ENCODE measurements at regions not wholly inside any gene's neighbourhood (a gene's known extent, or its start where the extent isn't known, plus 50 kb on each side); places are given as distances from the start of the nearest gene placed in this dataset.
A peak's percentile ranks its signal among the peaks of the same experiment; 100 is the strongest.

DNA sequence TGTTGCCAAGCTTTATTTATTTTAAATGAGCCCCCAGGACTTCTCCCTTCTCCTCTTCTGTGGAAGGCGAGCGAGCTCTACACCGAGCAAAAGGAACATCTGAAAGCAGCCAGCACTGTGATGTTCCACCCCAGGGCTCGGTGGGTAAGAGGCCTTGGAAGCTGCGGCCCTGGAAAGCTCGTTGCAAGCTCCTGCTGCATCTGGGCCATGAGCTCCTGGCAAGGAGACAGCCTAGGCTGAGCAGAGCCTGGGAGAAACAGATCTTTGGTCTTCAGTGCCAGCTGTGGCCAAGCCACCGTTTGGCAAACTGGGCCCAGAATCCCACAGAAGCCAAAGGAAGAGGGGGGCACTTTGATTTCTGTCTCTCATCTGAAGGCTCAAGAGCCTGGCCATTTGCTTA is 114.1 kb downstream of the ENGASE start:
- no peak overlapping the region for H3K27ac ChIP-seq
- H3K36me3 ChIP-seq: no peaks in the 10 kb centered on the region
- H3K4me3 ChIP-seq: no peak overlapping the region
- TF ChIP-seq, protein P1, sequence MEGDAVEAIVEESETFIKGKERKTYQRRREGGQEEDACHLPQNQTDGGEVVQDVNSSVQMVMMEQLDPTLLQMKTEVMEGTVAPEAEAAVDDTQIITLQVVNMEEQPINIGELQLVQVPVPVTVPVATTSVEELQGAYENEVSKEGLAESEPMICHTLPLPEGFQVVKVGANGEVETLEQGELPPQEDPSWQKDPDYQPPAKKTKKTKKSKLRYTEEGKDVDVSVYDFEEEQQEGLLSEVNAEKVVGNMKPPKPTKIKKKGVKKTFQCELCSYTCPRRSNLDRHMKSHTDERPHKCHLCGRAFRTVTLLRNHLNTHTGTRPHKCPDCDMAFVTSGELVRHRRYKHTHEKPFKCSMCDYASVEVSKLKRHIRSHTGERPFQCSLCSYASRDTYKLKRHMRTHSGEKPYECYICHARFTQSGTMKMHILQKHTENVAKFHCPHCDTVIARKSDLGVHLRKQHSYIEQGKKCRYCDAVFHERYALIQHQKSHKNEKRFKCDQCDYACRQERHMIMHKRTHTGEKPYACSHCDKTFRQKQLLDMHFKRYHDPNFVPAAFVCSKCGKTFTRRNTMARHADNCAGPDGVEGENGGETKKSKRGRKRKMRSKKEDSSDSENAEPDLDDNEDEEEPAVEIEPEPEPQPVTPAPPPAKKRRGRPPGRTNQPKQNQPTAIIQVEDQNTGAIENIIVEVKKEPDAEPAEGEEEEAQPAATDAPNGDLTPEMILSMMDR (IDR thresholded peaks at IDR 0.05): no peak
- no peak for TF ChIP-seq POLR2A (IDR thresholded peaks at IDR 0.05)
- no peaks in the 10 kb centered on the region for H3K9me3 ChIP-seq
- H3K4me1 ChIP-seq: no peaks in the 10 kb centered on the region
- H3K27me3 ChIP-seq: peaks cover 0 to 5% of the 10 kb centered on the region in 2 donors
- no peak for DNase-seq

DNA sequence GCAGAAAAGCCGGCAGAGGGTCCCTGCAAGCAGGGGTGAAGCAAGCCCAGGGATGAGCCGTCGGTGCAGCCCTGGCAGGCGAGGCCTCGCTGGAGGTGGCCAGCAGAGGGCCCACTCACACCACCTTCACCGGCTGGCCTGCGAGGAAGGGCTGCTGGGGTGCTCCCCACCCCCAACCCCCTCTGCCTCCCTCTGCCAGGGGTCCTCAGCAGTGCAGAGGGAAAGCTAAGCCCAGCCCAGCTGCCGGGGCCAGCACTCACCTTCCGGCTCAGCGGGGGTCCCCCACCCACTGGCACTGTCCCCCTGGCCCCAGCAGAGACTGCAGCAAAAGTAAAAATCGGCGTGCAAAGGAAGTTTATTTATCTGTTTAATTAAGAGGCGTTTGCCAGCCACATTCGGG is 113.4 kb downstream of the ENGASE start:
- DNase-seq: peak in 1 of 3 donors; percentile 57
- Histone ChIP-seq H3K27me3 (peaks cover 0 to 11% of the 10 kb centered on the region in 2 donors), H3K4me3 (no peak overlapping the region)

DNA sequence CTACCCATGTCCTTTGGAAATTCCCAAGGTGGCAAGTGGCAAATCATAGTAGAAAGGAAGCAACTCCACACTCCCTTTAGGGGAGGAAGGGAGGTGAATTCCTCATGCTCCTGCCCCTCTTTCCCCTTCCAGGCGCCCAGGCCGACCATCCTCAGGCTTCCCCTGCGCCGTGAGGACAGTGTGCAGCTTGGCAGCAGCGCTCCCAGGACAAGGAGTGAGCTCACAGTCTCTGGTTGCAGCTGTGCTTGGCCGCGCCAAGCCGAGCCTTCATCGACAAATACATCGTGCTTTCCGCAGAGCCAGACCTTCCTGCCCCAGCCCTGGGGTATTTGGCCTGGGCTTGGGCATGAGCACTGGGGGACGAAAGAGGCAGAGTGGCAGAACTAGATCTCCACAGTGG is 112.6 kb downstream of the ENGASE start:
- no peak for DNase-seq
- TF ChIP-seq, protein P1 (IDR thresholded peaks at IDR 0.05): no peak
- TF ChIP-seq POLR2A (IDR thresholded peaks at IDR 0.05): no peak
- Histone ChIP-seq H3K4me3 (no peak overlapping the region), H3K4me1 (no peaks in the 10 kb centered on the region), H3K27me3 (peaks cover 0 to 16% of the 10 kb centered on the region in 2 donors), H3K36me3 (no peaks in the 10 kb centered on the region), H3K9me3 (no peaks in the 10 kb centered on the region), H3K27ac (no peak overlapping the region)

More for the DNA sequence above, 113.4 kb downstream of the ENGASE start:
- Histone ChIP-seq H3K9me3 (no peaks in the 10 kb centered on the region), H3K4me1 (no peaks in the 10 kb centered on the region), H3K27ac (no peak overlapping the region), H3K36me3 (no peaks in the 10 kb centered on the region)
- TF ChIP-seq, protein P1 (IDR thresholded peaks at IDR 0.05): peak in 5 of 6 experiments; percentile 9 to 40 (median 30)
- no peak for TF ChIP-seq POLR2A (IDR thresholded peaks at IDR 0.05)

DNA sequence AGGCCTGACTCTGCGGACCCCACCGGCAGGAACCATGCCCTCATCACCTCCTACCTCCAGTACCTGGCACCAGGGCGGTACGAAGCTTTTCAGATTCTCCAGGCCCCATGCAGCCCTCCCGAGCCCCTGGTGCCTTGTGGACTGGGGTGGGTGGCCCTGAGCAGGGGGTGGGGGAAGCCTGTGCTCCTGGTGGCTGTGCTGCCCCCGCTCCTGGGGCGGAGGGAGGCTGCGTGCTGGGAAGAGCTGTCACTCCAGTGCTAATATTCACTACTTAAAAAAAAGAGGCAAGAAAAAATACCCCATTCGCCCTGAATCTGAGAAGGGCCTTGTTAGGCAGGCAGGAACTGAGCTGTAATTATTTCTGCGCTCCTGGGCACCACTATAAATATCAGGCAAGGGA is 111.8 kb downstream of the ENGASE start:
- no peaks in the 10 kb centered on the region for H3K9me3 ChIP-seq
- peaks cover 0 to 19% of the 10 kb centered on the region in 2 donors for H3K27me3 ChIP-seq
- no peak overlapping the region for H3K4me3 ChIP-seq
- H3K27ac ChIP-seq: no peak overlapping the region
- H3K36me3 ChIP-seq: no peaks in the 10 kb centered on the region
- TF ChIP-seq, protein P1 (IDR thresholded peaks at IDR 0.05): no peak
- TF ChIP-seq POLR2A (IDR thresholded peaks at IDR 0.05): no peak
- H3K4me1 ChIP-seq: no peaks in the 10 kb centered on the region
- DNase-seq: no peak

DNA sequence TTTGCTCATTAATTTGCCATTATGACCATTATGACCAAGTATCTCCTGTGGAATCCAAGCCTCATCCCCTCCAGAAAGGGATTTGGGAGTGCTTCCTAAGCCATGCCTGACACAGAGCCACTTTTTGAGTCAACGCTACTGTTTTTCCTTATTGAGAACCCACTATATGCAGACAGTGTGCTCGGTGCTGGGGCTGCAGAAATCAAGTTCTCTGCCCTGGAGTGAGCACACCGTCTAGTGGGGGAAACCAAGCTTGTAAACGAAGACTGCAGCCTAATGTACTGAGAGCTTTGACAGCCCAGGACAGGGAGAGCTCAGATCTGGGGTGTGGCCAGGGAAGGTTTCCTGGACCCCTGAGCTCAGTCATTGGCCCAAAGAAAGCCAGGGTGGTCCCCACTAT is 111.0 kb downstream of the ENGASE start:
- peaks cover 0 to 19% of the 10 kb centered on the region in 2 donors for H3K27me3 ChIP-seq
- H3K9me3 ChIP-seq: no peaks in the 10 kb centered on the region
- TF ChIP-seq, protein P1 (IDR thresholded peaks at IDR 0.05): no peak
- H3K27ac ChIP-seq: no peak overlapping the region
- no peaks in the 10 kb centered on the region for H3K36me3 ChIP-seq
- no peak overlapping the region for H3K4me3 ChIP-seq
- H3K4me1 ChIP-seq: no peaks in the 10 kb centered on the region
- DNase-seq: no peak

DNA sequence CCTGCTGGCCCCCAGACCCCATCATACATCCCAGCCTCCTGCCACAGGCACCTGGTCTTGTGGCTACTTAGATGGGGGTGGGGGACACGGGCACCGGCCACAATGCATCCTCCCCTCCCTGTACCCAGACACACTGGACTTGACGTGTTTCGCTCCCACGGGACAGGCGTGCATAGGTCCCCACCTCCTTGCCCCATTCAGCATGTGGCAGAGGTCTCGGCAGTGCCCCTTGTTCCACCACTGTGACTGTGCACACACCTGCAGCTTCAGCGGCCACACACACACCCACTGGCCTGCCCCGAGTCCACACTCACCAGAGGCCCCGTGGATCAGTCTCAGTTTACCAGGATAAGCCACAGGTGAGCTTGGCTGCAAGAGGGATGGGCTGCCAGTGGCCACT is 109.6 kb downstream of the ENGASE start:
- no peak overlapping the region for H3K4me3 ChIP-seq

More for the DNA sequence above, 109.6 kb downstream of the ENGASE start:
- no peaks in the 10 kb centered on the region for H3K36me3 ChIP-seq
- DNase-seq: no peak
- peaks cover 0 to 19% of the 10 kb centered on the region in 2 donors for H3K27me3 ChIP-seq
- TF ChIP-seq, protein P1 (IDR thresholded peaks at IDR 0.05): no peak
- TF ChIP-seq POLR2A (IDR thresholded peaks at IDR 0.05): no peak
- H3K4me1 ChIP-seq: no peaks in the 10 kb centered on the region
- H3K9me3 ChIP-seq: no peaks in the 10 kb centered on the region
- H3K27ac ChIP-seq: no peak overlapping the region
